ENCODE measurements at regions not wholly inside any gene's neighbourhood (a gene's known extent, or its start where the extent isn't known, plus 50 kb on each side); places are given as distances from the start of the nearest gene placed in this dataset.

GRCh38 chr5:6221141-6221626, 157.2 kb downstream of the MED10 start:
- dilution Hi-C loops (cut with MboI; ENCODE audit: extremely low pct_ligation_motif_present, low sequenced_read_pairs), result no loop called here
- FAIRE-seq, result no peak

GRCh38 chr5:6220346-6221088, 157.8 kb downstream of the MED10 start:
- Histone ChIP-seq H3K79me2 (ENCODE audit: control insufficient read depth, insufficient read depth, low read length) (no peaks in the 10 kb centered on the region), H2AFZ (ENCODE audit: control insufficient read depth, low read length) (no peak overlapping the region), H3K4me1 (ENCODE audit: control insufficient read depth, extremely low read depth, insufficient read depth, low read length) (no peaks in the 10 kb centered on the region), H3K4me2 (ENCODE audit: control insufficient read depth, extremely low read depth, insufficient read depth, low read depth, low read length) (no peak overlapping the region), H3K9me1 (ENCODE audit: control insufficient read depth, extremely low read depth, insufficient read depth, low read length) (no peaks in the 10 kb centered on the region), H3K4me3 (ENCODE audit: control insufficient read depth in 2 of 3, extremely low read depth in 1 of 3, insufficient read depth in 2 of 3, low read depth in 1 of 3, low read length in 3 of 3) (no peak overlapping the region), H3K27ac (ENCODE audit: control insufficient read depth, insufficient read depth, low read length) (no peak overlapping the region), H3K9me3 (ENCODE audit: control insufficient read depth, low read depth, low read length) (no peaks in the 10 kb centered on the region), H3K27me3 (ENCODE audit: control insufficient read depth, extremely low read depth, insufficient read depth, low read length) (no peaks in the 10 kb centered on the region), H4K20me1 (ENCODE audit: control insufficient read depth, extremely low read depth, insufficient read depth, low read length) (no peaks in the 10 kb centered on the region), H3K9ac (ENCODE audit: control insufficient read depth, extremely low read depth, insufficient read depth, low read length) (no peak overlapping the region), H3K36me3 (ENCODE audit: control insufficient read depth in 2 of 2, extremely low read depth in 1 of 2, insufficient read depth in 2 of 2, low read length in 2 of 2) (no peaks in the 10 kb centered on the region)
- DNase-seq (ENCODE audit: low read depth, low spot score) (no peak), FAIRE-seq (no peak)
- dilution Hi-C loops (cut with MboI; ENCODE audit: extremely low pct_ligation_motif_present, low sequenced_read_pairs), result no loop called here
- TF ChIP-seq CTCF (optimal IDR thresholded peaks at IDR 0.05 in 1 of 3, IDR thresholded peaks at IDR 0.05 in 1 of 3, conservative IDR thresholded peaks at IDR 0.05 in 1 of 3; ENCODE audit: extremely low read depth in 1 of 3, insufficient read depth in 2 of 3, low read length in 3 of 3) (no peak), EZH2 (IDR thresholded peaks at IDR 0.05; ENCODE audit: low read length) (no peak)

More at GRCh38 chr5:6221141-6221626, 157.2 kb downstream of the MED10 start:
- no peaks in the 10 kb centered on the region for H3K27me3 ChIP-seq (ENCODE audit: control insufficient read depth, extremely low read depth, insufficient read depth, low read length)
- H3K9me1 ChIP-seq (ENCODE audit: control insufficient read depth, extremely low read depth, insufficient read depth, low read length), result no peaks in the 10 kb centered on the region
- no peak overlapping the region for H3K4me3 ChIP-seq (ENCODE audit: control insufficient read depth in 2 of 3, extremely low read depth in 1 of 3, insufficient read depth in 2 of 3, low read depth in 1 of 3, low read length in 3 of 3)
- H3K27ac ChIP-seq (ENCODE audit: control insufficient read depth, insufficient read depth, low read length), result no peak overlapping the region
- no peak overlapping the region for H3K4me2 ChIP-seq (ENCODE audit: control insufficient read depth, extremely low read depth, insufficient read depth, low read depth, low read length)
- H3K4me1 ChIP-seq (ENCODE audit: control insufficient read depth, extremely low read depth, insufficient read depth, low read length), result no peaks in the 10 kb centered on the region
- no peak overlapping the region for H3K9ac ChIP-seq (ENCODE audit: control insufficient read depth, extremely low read depth, insufficient read depth, low read length)
- DNase-seq (ENCODE audit: low read depth, low spot score), result no peak
- no peak overlapping the region for H2AFZ ChIP-seq (ENCODE audit: control insufficient read depth, low read length)
- H3K79me2 ChIP-seq (ENCODE audit: control insufficient read depth, insufficient read depth, low read length), result no peaks in the 10 kb centered on the region
- H3K36me3 ChIP-seq (ENCODE audit: control insufficient read depth in 2 of 2, extremely low read depth in 1 of 2, insufficient read depth in 2 of 2, low read length in 2 of 2), result no peaks in the 10 kb centered on the region
- no peaks in the 10 kb centered on the region for H4K20me1 ChIP-seq (ENCODE audit: control insufficient read depth, extremely low read depth, insufficient read depth, low read length)
- H3K9me3 ChIP-seq (ENCODE audit: control insufficient read depth, low read depth, low read length), result no peaks in the 10 kb centered on the region
- TF ChIP-seq CTCF (optimal IDR thresholded peaks at IDR 0.05 in 1 of 3, IDR thresholded peaks at IDR 0.05 in 1 of 3, conservative IDR thresholded peaks at IDR 0.05 in 1 of 3; ENCODE audit: extremely low read depth in 1 of 3, insufficient read depth in 2 of 3, low read length in 3 of 3) (no peak), EZH2 (IDR thresholded peaks at IDR 0.05; ENCODE audit: low read length) (no peak)

Data from keratinocyte (primary cell).